ENCODE measurements at regions not wholly inside any gene's neighbourhood (a gene's known extent, or its start where the extent isn't known, plus 50 kb on each side); places are given as distances from the start of the nearest gene placed in this dataset.
A peak's percentile ranks its signal among the peaks of the same experiment; 100 is the strongest.

DNA sequence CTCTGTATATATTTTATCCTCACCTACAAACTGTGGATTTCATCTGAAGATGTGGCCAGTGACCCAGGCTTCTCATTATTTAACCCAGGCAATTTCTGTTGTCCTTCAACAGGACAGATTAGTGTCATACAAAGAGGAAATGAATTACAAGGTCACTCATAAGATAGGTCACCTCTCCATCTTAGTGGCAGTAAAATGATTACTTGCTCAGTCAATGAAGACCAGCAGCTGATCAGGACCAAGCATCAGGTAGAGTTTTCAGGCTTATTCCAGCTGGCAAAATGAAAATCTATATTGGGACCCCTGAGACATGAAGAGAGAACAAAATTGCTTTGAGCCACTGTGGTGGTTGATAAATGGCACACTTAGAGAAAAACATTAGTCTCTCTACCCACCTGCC, 135.2 kb upstream of the PRDM9 start:
- no peak for DNase-seq (ENCODE audit: low read depth, low spot score)
- in situ Hi-C loops (cut with HindIII; ENCODE audit: low sequenced_read_pairs): no loop called here
- TF ChIP-seq CTCF (IDR thresholded peaks at IDR 0.05; ENCODE audit: low read depth, low read length): no peak
- no peak overlapping the region for H3K4me3 ChIP-seq (ENCODE audit: low read depth, low read length)

DNA sequence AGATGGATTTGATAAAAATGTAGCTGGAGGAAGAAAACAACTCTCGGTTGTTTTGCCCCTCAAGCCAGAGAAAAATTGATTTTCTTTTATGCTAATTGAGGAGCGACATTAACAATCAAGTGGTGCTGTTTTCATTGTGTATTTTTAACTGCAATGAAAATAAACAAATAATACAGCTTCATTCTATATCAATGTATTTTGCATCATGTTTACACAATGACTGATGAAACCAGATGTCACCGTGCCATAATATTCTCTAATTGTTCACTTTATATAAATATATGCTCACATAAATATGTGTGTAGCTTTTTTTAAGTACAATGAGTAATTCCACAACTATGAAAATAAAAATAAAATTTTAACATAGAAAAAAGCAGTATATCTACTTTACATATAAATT, 139.0 kb upstream of the PRDM9 start:
- DNase-seq (ENCODE audit: low read depth, low spot score): no peak
- TF ChIP-seq CTCF (IDR thresholded peaks at IDR 0.05; ENCODE audit: low read depth, low read length): no peak
- in situ Hi-C loops (cut with HindIII; ENCODE audit: low sequenced_read_pairs): no loop called here
- no peak overlapping the region for H3K4me3 ChIP-seq (ENCODE audit: low read depth, low read length)

DNA sequence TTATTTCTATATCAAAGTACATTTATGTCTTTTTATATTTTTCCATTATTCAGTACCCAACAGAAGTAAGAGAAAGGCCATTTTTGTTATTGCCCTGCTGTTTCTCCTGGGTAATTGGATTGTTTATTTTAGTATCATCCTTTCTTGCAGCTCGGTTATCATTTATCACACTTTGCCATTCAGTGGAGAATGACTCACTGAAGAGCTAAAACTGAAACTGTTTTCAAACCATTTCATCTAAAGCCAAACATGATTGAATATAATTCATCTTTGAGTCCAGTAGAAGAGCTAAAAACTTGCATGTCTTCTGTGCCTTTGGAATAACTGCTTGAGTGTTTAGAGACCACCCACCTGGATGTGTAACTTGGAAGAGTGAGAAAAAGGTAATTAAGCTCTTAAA, 139.5 kb upstream of the PRDM9 start:
- TF ChIP-seq CTCF (IDR thresholded peaks at IDR 0.05; ENCODE audit: low read depth, low read length): no peak
- H3K4me3 ChIP-seq (ENCODE audit: low read depth, low read length): no peak overlapping the region

DNA sequence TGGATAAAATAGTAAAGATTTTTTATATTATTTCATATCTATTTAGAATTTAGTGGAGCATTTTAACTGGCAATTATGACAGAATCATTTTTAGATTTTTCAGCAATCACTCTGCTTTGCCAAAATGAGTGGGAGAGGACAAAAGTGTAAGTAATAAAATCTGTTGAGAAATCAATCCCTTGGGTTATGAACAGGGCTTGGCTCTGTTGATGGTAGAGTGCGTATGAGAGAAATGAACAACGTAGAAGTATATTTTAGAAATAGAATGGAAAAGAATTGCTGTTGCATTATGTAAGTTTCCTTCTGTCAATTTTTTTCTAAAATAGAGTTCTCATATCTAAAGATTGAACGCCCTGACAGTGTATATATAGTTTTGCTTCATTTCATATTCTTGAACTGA, 154.1 kb upstream of the PRDM9 start:
- in situ Hi-C loops (cut with HindIII; ENCODE audit: low sequenced_read_pairs): no loop called here
- no peak for TF ChIP-seq CTCF (IDR thresholded peaks at IDR 0.05; ENCODE audit: low read depth, low read length)
- H3K4me3 ChIP-seq (ENCODE audit: low read depth, low read length): no peak overlapping the region

More for the DNA sequence above, 139.5 kb upstream of the PRDM9 start:
- in situ Hi-C loops (cut with HindIII; ENCODE audit: low sequenced_read_pairs): no loop called here
- DNase-seq (ENCODE audit: low read depth, low spot score): no peak

GRCh38 chr5:23352446-23352845, 155.0 kb upstream of the PRDM9 start:
- in situ Hi-C loops (cut with HindIII; ENCODE audit: low sequenced_read_pairs): no loop called here
- DNase-seq (ENCODE audit: low read depth, low spot score): no peak
- no peak for TF ChIP-seq CTCF (IDR thresholded peaks at IDR 0.05; ENCODE audit: low read depth, low read length)
- no peak overlapping the region for H3K4me3 ChIP-seq (ENCODE audit: low read depth, low read length)

More for the DNA sequence above, 154.1 kb upstream of the PRDM9 start:
- DNase-seq (ENCODE audit: low read depth, low spot score): no peak

DNA sequence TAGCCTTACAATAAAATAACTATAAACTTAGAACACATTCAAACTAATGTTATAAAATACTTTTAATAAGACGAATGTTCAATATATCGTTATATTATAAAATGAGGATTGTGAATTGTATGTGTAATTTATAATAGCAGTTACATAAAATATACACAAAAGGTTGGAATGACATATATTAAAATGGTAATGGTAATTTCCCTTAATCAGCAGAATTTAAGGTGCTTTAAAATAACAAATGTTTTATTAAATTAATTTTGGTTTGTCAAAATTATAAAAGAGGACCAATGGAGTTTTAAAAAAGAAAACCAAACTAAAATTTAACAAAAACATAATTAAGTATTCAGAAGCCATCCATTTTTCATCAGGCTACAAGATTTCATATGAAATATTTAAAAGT, 164.3 kb upstream of the PRDM9 start:
- in situ Hi-C loops (cut with HindIII; ENCODE audit: low sequenced_read_pairs): no loop called here
- no peak overlapping the region for H3K4me3 ChIP-seq (ENCODE audit: low read depth, low read length)
- TF ChIP-seq CTCF (IDR thresholded peaks at IDR 0.05; ENCODE audit: low read depth, low read length): no peak
- DNase-seq (ENCODE audit: low read depth, low spot score): no peak

- no peak for TF ChIP-seq CTCF (IDR thresholded peaks at IDR 0.05; ENCODE audit: low read depth, low read length)
- in situ Hi-C loops (cut with HindIII; ENCODE audit: low sequenced_read_pairs): no loop called here
- no peak overlapping the region for H3K4me3 ChIP-seq (ENCODE audit: low read depth, low read length)
- DNase-seq (ENCODE audit: low read depth, low spot score): peak; percentile 7
Observed at GRCh38 chr5:23332650-23333251, 174.7 kb upstream of the PRDM9 start.
